Gastroesophageal sphincter (tissue), 4 donors: ENCODE measurements at regions not wholly inside any gene's neighbourhood (a gene's known extent, or its start where the extent isn't known, plus 50 kb on each side); places are given as distances from the start of the nearest gene placed in this dataset.

Experiments
- ATAC-seq: fragments of 150-250 bp; one replicate; pipeline ENCODE4 v1.9.1; 2016; ENCODE audit warnings: mild to moderate bottlenecking, moderate library complexity
- H3K27ac ChIP-seq, 4 donors: fragments of 200-600 bp; sonication (generic) in 3 of 4; 1 replicate in 3 of 4; 2 replicates in 1 of 4; pipeline ENCODE4 v1.5.1; 2016 to 2019
- H3K27me3 ChIP-seq: fragments of 200-600 bp; sonication (generic); one replicate; pipeline ENCODE4 v1.5.1; 2019
- H3K36me3 ChIP-seq, 2 donors: fragments of 200-600 bp; sonication (generic); one replicate each; pipeline ENCODE4 v1.5.1; 2019; ENCODE audit warnings: control low read depth in 1 of 2
- H3K4me1 ChIP-seq, 3 donors: fragments of 200-600 bp; sonication (generic); 1 replicate in 2 of 3; 2 replicates in 1 of 3; pipeline ENCODE4 v1.5.1; 2016 to 2019; ENCODE audit warnings: control low read depth in 2 of 3
- H3K4me3 ChIP-seq, 2 donors: fragments of 200-600 bp; sonication (generic); one replicate each; pipeline ENCODE4 v1.5.1; 2019; ENCODE audit warnings: mild to moderate bottlenecking in 1 of 2, moderate library complexity in 1 of 2
- H3K9me3 ChIP-seq, 3 donors: fragments of 200-600 bp; sonication (generic); one replicate each; pipeline ENCODE4 v1.5.1; 2017 to 2019; ENCODE audit warnings: control low read depth in 2 of 3
- CTCF ChIP-seq, 4 experiments: fragments of 200-600 bp in 2 of 4; fragments of 450-650 bp in 2 of 4; sonication (generic) in 1 of 4; IDR thresholded peaks; one replicate each; pipeline ENCODE4 v1.5.1; 2017 to 2019; ENCODE audit warnings: antibody characterized with exemption in 4 of 4, mild to moderate bottlenecking in 2 of 4, moderate library complexity in 2 of 4
- EP300 ChIP-seq: sonication (generic); formaldehyde crosslinking; IDR thresholded peaks from one replicate; pipeline ENCODE4 v1.6.1; 2017; ENCODE audit warnings: antibody characterized with exemption, mild to moderate bottlenecking
- POLR2A ChIP-seq, 2 donors: fragments of 450-650 bp; IDR thresholded peaks; one replicate each; pipeline ENCODE4 v1.6.1; 2017; ENCODE audit warnings: antibody characterized with exemption in 2 of 2, mild to moderate bottlenecking in 2 of 2, moderate library complexity in 1 of 2
- POLR2AphosphoS5 ChIP-seq: sonication (generic); formaldehyde crosslinking; IDR thresholded peaks from one replicate; pipeline ENCODE4 v1.6.1; 2017; ENCODE audit warnings: antibody characterized with exemption
- WGBS, 2 donors: methylation state at CpG; one replicate each; pipeline ENCODE4 v1.1.5; 2018; ENCODE audit warnings: low coverage in 1 of 2; 5-methylcytosine and 5-hydroxymethylcytosine counted together

GRCh38 chr11:26248661-26249060 lies 83.3 kb upstream of the ANO3 start:
- 74 to 86% methylated on average over 7 to 8 of the region's 8 CpGs for WGBS, 2 donors
- H3K36me3 ChIP-seq, result no peaks in the 10 kb centered on the region

GRCh38 chr11:26254378-26254777 lies 77.6 kb upstream of the ANO3 start:
- no peak for TF ChIP-seq POLR2A (IDR thresholded peaks at IDR 0.05)
- TF ChIP-seq CTCF (IDR thresholded peaks at IDR 0.05), result no peak
- TF ChIP-seq EP300, result no peak
- no peak for TF ChIP-seq POLR2AphosphoS5
- Histone ChIP-seq H3K27me3 (no peaks in the 10 kb centered on the region), H3K36me3 (no peaks in the 10 kb centered on the region), H3K4me3 (no peak overlapping the region), H3K9me3 (no peaks in the 10 kb centered on the region), H3K27ac (no peak overlapping the region), H3K4me1 (no peaks in the 10 kb centered on the region)
- ATAC-seq, result no peak
- WGBS, 2 donors, result 25 to 58% methylated on average over 1 of the region's 1 CpG

More at GRCh38 chr11:26248661-26249060, 83.3 kb upstream of the ANO3 start:
- ATAC-seq, result no peak
- Histone ChIP-seq H3K9me3 (no peaks in the 10 kb centered on the region), H3K27me3 (no peaks in the 10 kb centered on the region), H3K4me1 (peaks cover 0 to 4% (median 3%) of the 10 kb centered on the region in 3 donors), H3K4me3 (no peak overlapping the region), H3K27ac (no peak overlapping the region)
- no peak for TF ChIP-seq POLR2A (IDR thresholded peaks at IDR 0.05)
- TF ChIP-seq CTCF (IDR thresholded peaks at IDR 0.05), result no peak
- TF ChIP-seq POLR2AphosphoS5, result no peak
- TF ChIP-seq EP300, result no peak

GRCh38 chr11:26263769-26264168 lies 68.2 kb upstream of the ANO3 start:
- no peak overlapping the region for H3K27ac ChIP-seq

GRCh38 chr11:26264266-26264665 lies 67.7 kb upstream of the ANO3 start:
- H3K27me3 ChIP-seq, result no peaks in the 10 kb centered on the region
- no peaks in the 10 kb centered on the region for H3K36me3 ChIP-seq
- ATAC-seq, result no peak
- H3K27ac ChIP-seq, result no peak overlapping the region
- TF ChIP-seq POLR2A (IDR thresholded peaks at IDR 0.05) (no peak), EP300 (no peak), POLR2AphosphoS5 (no peak), CTCF (IDR thresholded peaks at IDR 0.05) (no peak)
- H3K9me3 ChIP-seq, result no peaks in the 10 kb centered on the region
- H3K4me1 ChIP-seq, result no peaks in the 10 kb centered on the region
- H3K4me3 ChIP-seq, result no peak overlapping the region

More at GRCh38 chr11:26263769-26264168, 68.2 kb upstream of the ANO3 start:
- H3K4me1 ChIP-seq, result no peaks in the 10 kb centered on the region
- H3K36me3 ChIP-seq, result no peaks in the 10 kb centered on the region
- no peak for TF ChIP-seq CTCF (IDR thresholded peaks at IDR 0.05)
- ATAC-seq, result no peak
- no peaks in the 10 kb centered on the region for H3K9me3 ChIP-seq
- H3K27me3 ChIP-seq, result no peaks in the 10 kb centered on the region
- no peak overlapping the region for H3K4me3 ChIP-seq

GRCh38 chr11:26268980-26269660 lies 62.8 kb upstream of the ANO3 start:
- ATAC-seq, result no peak
- H3K9me3 ChIP-seq, result no peaks in the 10 kb centered on the region
- no peaks in the 10 kb centered on the region for H3K27me3 ChIP-seq
- no peak overlapping the region for H3K4me3 ChIP-seq
- no peak for TF ChIP-seq POLR2AphosphoS5
- no peak for TF ChIP-seq CTCF (IDR thresholded peaks at IDR 0.05)
- H3K36me3 ChIP-seq, result no peaks in the 10 kb centered on the region
- 67 to 90% methylated on average over 1 to 6 of the region's 7 CpGs for WGBS, 2 donors
- H3K4me1 ChIP-seq, result no peaks in the 10 kb centered on the region
- no peak overlapping the region for H3K27ac ChIP-seq
